A549 (cell line): ENCODE measurements at regions not wholly inside any gene's neighbourhood (a gene's known extent, or its start where the extent isn't known, plus 50 kb on each side); places are given as distances from the start of the nearest gene placed in this dataset.

Source experiments
- CHD2 ChIP-seq: fragments of 150-350 bp; IDR thresholded peaks from 2 replicates; pipeline ENCODE4 v1.6.1; 2014; ENCODE audit warnings: low read length; ENCODE audit not compliant: partially characterized antibody
- CTCF ChIP-seq: fragments of >200 bp; sonication (Bioruptor Twin); formaldehyde crosslinking; IDR thresholded peaks from 3 replicates; pipeline ENCODE4 v1.5.1; 2016
- NFE2L2 ChIP-seq: fragments of 150-350 bp; conservative IDR thresholded peaks from 2 replicates; pipeline ENCODE4 v1.6.1; 2014; ENCODE audit warnings: low read length
- PBX3 ChIP-seq: IDR thresholded peaks from 2 replicates; pipeline ENCODE4 v1.6.1; 2012
- RFX5 ChIP-seq: fragments of 450-650 bp; IDR thresholded peaks from 2 replicates; pipeline ENCODE4 v1.7.1; 2014; ENCODE audit warnings: antibody characterized with exemption, mild to moderate bottlenecking, moderate library complexity

- TF ChIP-seq CTCF = no peak
- TF ChIP-seq PBX3 = no peak
- no peak for TF ChIP-seq CHD2
- TF ChIP-seq NFE2L2 = no peak
- TF ChIP-seq RFX5 = no peak
Measured at GRCh38 chr10:31099094-31099493, 67.4 kb upstream of the ZNF438 start.
